KMS-11 (cell line): ENCODE measurements at regions not wholly inside any gene's neighbourhood (a gene's known extent, or its start where the extent isn't known, plus 50 kb on each side); places are given as distances from the start of the nearest gene placed in this dataset.

Experiments used
- H2AFZ ChIP-seq: fragments of 200-600 bp; sonication (generic); 2 replicates; pipeline ENCODE4 v1.6.1; 2016; ENCODE audit warnings: antibody characterized with exemption, mixed run types, low read depth
- H3K27ac ChIP-seq: fragments of 200-600 bp; sonication (generic); 2 replicates; pipeline ENCODE4 v1.6.1; 2016; ENCODE audit warnings: mild to moderate bottlenecking, mixed run types
- H3K27me3 ChIP-seq: fragments of 200-600 bp; sonication (generic); 2 replicates; pipeline ENCODE4 v1.6.1; 2017; ENCODE audit warnings: mild to moderate bottlenecking, low read depth, mixed run types, moderate library complexity; ENCODE audit not compliant: insufficient read depth
- H3K36me3 ChIP-seq: fragments of 200-600 bp; sonication (generic); 2 replicates; pipeline ENCODE4 v1.6.1; 2017; ENCODE audit warnings: mild to moderate bottlenecking, mixed run types; ENCODE audit not compliant: insufficient read depth
- H3K4me1 ChIP-seq: fragments of 200-600 bp; sonication (generic); 2 replicates; pipeline ENCODE4 v1.6.1; 2016; ENCODE audit warnings: mild to moderate bottlenecking, low read depth, mixed run types; ENCODE audit not compliant: poor library complexity, severe bottlenecking
- H3K4me2 ChIP-seq: fragments of 200-600 bp; sonication (generic); 2 replicates; pipeline ENCODE4 v1.7.0; 2016; ENCODE audit warnings: mild to moderate bottlenecking, mixed run types
- H3K4me3 ChIP-seq: fragments of 200-600 bp; sonication (generic); IDR thresholded peaks from 2 replicates; pipeline ENCODE4 v1.6.1; 2017; ENCODE audit warnings: low read depth, low read length, mixed read lengths; ENCODE audit not compliant: insufficient read depth
- H3K79me2 ChIP-seq: fragments of 200-600 bp; sonication (generic); 2 replicates; pipeline ENCODE4 v1.6.1; 2016; ENCODE audit warnings: low read depth, mixed run types; ENCODE audit not compliant: insufficient read depth
- H3K9ac ChIP-seq: fragments of 200-600 bp; sonication (generic); 2 replicates; pipeline ENCODE4 v1.6.1; 2016; ENCODE audit warnings: mild to moderate bottlenecking, mixed run types
- H4K20me1 ChIP-seq: fragments of 200-600 bp; sonication (generic); 2 replicates; pipeline ENCODE4 v1.6.1; 2016; ENCODE audit warnings: mild to moderate bottlenecking, mixed run types; ENCODE audit not compliant: insufficient read depth
- TF ChIP-seq, protein P1 (sequence below): fragments of 200-600 bp; sonication (generic); conservative IDR thresholded peaks from 2 replicates; pipeline ENCODE4 v1.6.1; 2017; ENCODE audit warnings: low read depth, mild to moderate bottlenecking, antibody characterized with exemption, low read length, moderate library complexity, mixed read lengths

GRCh38 chr1:105686026-105686425 lies 1370.4 kb upstream of the PRMT6 start:
- no peak overlapping the region for H2AFZ ChIP-seq

GRCh38 chr1:105686874-105687690 lies 1369.4 kb upstream of the PRMT6 start:
- Histone ChIP-seq H3K4me3 (no peak overlapping the region), H3K9ac (no peak overlapping the region), H3K36me3 (no peaks in the 10 kb centered on the region), H3K79me2 (no peaks in the 10 kb centered on the region), H3K27ac (no peak overlapping the region), H3K4me2 (no peak overlapping the region), H3K27me3 (no peaks in the 10 kb centered on the region), H2AFZ (no peak overlapping the region), H3K4me1 (no peaks in the 10 kb centered on the region), H4K20me1 (no peaks in the 10 kb centered on the region)
- TF ChIP-seq, protein P1, sequence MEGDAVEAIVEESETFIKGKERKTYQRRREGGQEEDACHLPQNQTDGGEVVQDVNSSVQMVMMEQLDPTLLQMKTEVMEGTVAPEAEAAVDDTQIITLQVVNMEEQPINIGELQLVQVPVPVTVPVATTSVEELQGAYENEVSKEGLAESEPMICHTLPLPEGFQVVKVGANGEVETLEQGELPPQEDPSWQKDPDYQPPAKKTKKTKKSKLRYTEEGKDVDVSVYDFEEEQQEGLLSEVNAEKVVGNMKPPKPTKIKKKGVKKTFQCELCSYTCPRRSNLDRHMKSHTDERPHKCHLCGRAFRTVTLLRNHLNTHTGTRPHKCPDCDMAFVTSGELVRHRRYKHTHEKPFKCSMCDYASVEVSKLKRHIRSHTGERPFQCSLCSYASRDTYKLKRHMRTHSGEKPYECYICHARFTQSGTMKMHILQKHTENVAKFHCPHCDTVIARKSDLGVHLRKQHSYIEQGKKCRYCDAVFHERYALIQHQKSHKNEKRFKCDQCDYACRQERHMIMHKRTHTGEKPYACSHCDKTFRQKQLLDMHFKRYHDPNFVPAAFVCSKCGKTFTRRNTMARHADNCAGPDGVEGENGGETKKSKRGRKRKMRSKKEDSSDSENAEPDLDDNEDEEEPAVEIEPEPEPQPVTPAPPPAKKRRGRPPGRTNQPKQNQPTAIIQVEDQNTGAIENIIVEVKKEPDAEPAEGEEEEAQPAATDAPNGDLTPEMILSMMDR: no peak

More at GRCh38 chr1:105686026-105686425, 1370.4 kb upstream of the PRMT6 start:
- Histone ChIP-seq H3K27me3 (no peaks in the 10 kb centered on the region), H3K36me3 (no peaks in the 10 kb centered on the region), H3K9ac (no peak overlapping the region), H3K27ac (no peak overlapping the region), H4K20me1 (no peaks in the 10 kb centered on the region), H3K4me3 (no peak overlapping the region), H3K4me2 (no peak overlapping the region), H3K79me2 (no peaks in the 10 kb centered on the region), H3K4me1 (no peaks in the 10 kb centered on the region)
- TF ChIP-seq, protein P1: no peak

GRCh38 chr1:105700723-105701122 lies 1355.8 kb upstream of the PRMT6 start:
- Histone ChIP-seq H3K27ac (no peak overlapping the region), H3K4me2 (no peak overlapping the region), H2AFZ (no peak overlapping the region), H3K4me3 (no peak overlapping the region), H3K36me3 (no peaks in the 10 kb centered on the region), H3K79me2 (no peaks in the 10 kb centered on the region), H3K4me1 (no peaks in the 10 kb centered on the region), H3K27me3 (no peaks in the 10 kb centered on the region), H3K9ac (no peak overlapping the region), H4K20me1 (no peaks in the 10 kb centered on the region)
- TF ChIP-seq, protein P1: no peak

DNA sequence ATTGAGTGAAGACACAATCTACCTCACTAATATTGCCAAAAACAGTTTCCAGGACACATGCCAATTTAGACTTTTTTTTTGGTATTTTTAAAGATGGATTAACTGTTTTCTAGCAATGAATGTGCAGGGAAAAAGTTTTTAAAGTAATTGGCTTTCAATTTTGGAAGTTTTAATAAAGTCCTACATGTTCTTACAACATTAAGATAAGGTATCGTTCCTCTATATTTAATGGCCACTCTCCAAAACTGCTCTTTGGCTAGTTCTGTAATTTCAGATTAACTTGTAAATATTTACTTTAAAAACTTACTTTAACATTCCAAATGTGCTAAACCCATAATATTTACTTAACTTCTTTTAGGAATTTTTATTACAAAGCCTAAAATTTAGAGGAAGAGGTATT lies 1332.2 kb upstream of the PRMT6 start:
- Histone ChIP-seq H3K4me2 (no peak overlapping the region), H3K36me3 (no peaks in the 10 kb centered on the region), H3K79me2 (no peaks in the 10 kb centered on the region), H3K4me3 (no peak overlapping the region), H3K4me1 (no peaks in the 10 kb centered on the region), H3K9ac (no peak overlapping the region), H2AFZ (no peak overlapping the region), H3K27ac (no peak overlapping the region), H4K20me1 (no peaks in the 10 kb centered on the region), H3K27me3 (no peaks in the 10 kb centered on the region)
- TF ChIP-seq, protein P1: no peak
